ENCODE measurements at regions not wholly inside any gene's neighbourhood (a gene's known extent, or its start where the extent isn't known, plus 50 kb on each side); places are given as distances from the start of the nearest gene placed in this dataset.

- no peak for TF ChIP-seq CTCF (IDR thresholded peaks at IDR 0.05)
- Histone ChIP-seq H3K4me3 (ENCODE audit: low read depth, low read length) (no peak overlapping the region), H3K9me3 (ENCODE audit: control insufficient read depth, low read length) (no peaks in the 10 kb centered on the region), H3K36me3 (ENCODE audit: control insufficient read depth, insufficient read depth, low read length) (no peaks in the 10 kb centered on the region), H3K79me2 (no peaks in the 10 kb centered on the region), H3K27ac (no peak overlapping the region), H3K4me1 (no peaks in the 10 kb centered on the region), H2AFZ (no peak overlapping the region), H3K27me3 (ENCODE audit: control insufficient read depth, insufficient read depth, low read length) (no peaks in the 10 kb centered on the region), H3K9ac (no peak overlapping the region), H3K4me2 (ENCODE audit: low read length) (no peak overlapping the region)
Measured at GRCh38 chr1:17913326-17914115, 158.4 kb downstream of the ACTL8 start.

DNA sequence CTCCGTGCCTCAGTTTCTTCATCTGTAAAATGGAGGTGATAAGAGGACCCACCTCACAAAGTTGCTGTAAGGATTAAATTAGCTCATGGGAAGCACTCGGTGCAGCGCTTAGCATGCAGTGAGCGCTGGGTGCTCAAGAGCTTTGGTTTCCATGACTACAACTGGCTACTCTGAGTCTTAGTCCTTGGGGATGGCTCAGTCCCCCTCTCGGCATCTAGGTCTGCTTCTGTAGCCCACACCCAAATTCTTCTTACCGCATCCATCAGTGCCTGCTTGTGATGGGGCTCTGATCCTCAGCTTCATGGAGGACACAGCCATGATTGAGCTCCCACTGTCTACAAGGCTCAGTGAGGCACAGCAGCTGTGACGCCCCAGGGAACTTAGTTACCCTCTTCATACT is 159.0 kb downstream of the ACTL8 start:
- Histone ChIP-seq H2AFZ (no peak overlapping the region), H3K79me2 (no peaks in the 10 kb centered on the region), H3K27me3 (ENCODE audit: control insufficient read depth, insufficient read depth, low read length) (no peaks in the 10 kb centered on the region), H3K4me3 (ENCODE audit: low read depth, low read length) (no peak overlapping the region), H3K9me3 (ENCODE audit: control insufficient read depth, low read length) (no peaks in the 10 kb centered on the region), H3K36me3 (ENCODE audit: control insufficient read depth, insufficient read depth, low read length) (no peaks in the 10 kb centered on the region), H3K27ac (no peak overlapping the region), H3K9ac (no peak overlapping the region), H3K4me2 (ENCODE audit: low read length) (no peak overlapping the region), H3K4me1 (no peaks in the 10 kb centered on the region)
- TF ChIP-seq CTCF (IDR thresholded peaks at IDR 0.05): no peak

- H3K36me3 ChIP-seq (ENCODE audit: control insufficient read depth, insufficient read depth, low read length): no peaks in the 10 kb centered on the region
- no peak overlapping the region for H3K4me3 ChIP-seq (ENCODE audit: low read depth, low read length)
- H3K4me2 ChIP-seq (ENCODE audit: low read length): no peak overlapping the region
- no peak for TF ChIP-seq CTCF (IDR thresholded peaks at IDR 0.05)
- no peak overlapping the region for H3K9ac ChIP-seq
- no peaks in the 10 kb centered on the region for H3K79me2 ChIP-seq
- H3K27me3 ChIP-seq (ENCODE audit: control insufficient read depth, insufficient read depth, low read length): no peaks in the 10 kb centered on the region
- H2AFZ ChIP-seq: no peak overlapping the region
- no peak overlapping the region for H3K27ac ChIP-seq
- H3K4me1 ChIP-seq: no peaks in the 10 kb centered on the region
- H3K9me3 ChIP-seq (ENCODE audit: control insufficient read depth, low read length): no peaks in the 10 kb centered on the region
Measured at GRCh38 chr1:17914987-17915386, 159.9 kb downstream of the ACTL8 start.

GRCh38 chr1:17915511-17916197 is 160.5 kb downstream of the ACTL8 start:
- Histone ChIP-seq H3K27ac (no peak overlapping the region), H3K27me3 (ENCODE audit: control insufficient read depth, insufficient read depth, low read length) (no peaks in the 10 kb centered on the region), H3K9ac (no peak overlapping the region), H3K4me2 (ENCODE audit: low read length) (no peak overlapping the region), H3K9me3 (ENCODE audit: control insufficient read depth, low read length) (no peaks in the 10 kb centered on the region), H3K36me3 (ENCODE audit: control insufficient read depth, insufficient read depth, low read length) (no peaks in the 10 kb centered on the region), H3K4me3 (ENCODE audit: low read depth, low read length) (no peak overlapping the region), H3K79me2 (no peaks in the 10 kb centered on the region), H2AFZ (no peak overlapping the region), H3K4me1 (no peaks in the 10 kb centered on the region)
- no peak for TF ChIP-seq CTCF (IDR thresholded peaks at IDR 0.05)

Measured in parathyroid adenoma (tissue), 2 donors.